GM10248 (cell line): ENCODE measurements at regions not wholly inside any gene's neighbourhood (a gene's known extent, or its start where the extent isn't known, plus 50 kb on each side); places are given as distances from the start of the nearest gene placed in this dataset.

ENCODE experiments used
- CTCF ChIA-PET: fragments of 300-600 bp; sonication (Branson Sonifier 250); formaldehyde crosslinking; extraction: SDS; loops from one replicate; lab custom pipeline; 2021; ENCODE audit warnings: antibody characterized with exemption; lab: Yijun Ruan, JAX
- POLR2A ChIA-PET: fragments of 350-650 bp; sonication (Branson Sonifier 250); formaldehyde crosslinking; extraction: SDS; loops from one replicate; lab custom pipeline; 2020; ENCODE audit warnings: antibody characterized with exemption; lab: Yijun Ruan, JAX
- DNase-seq: peaks from one replicate; pipeline ENCODE4 v3.0.0; 2012; ENCODE audit errors: extremely low spot score
- CTCF ChIP-seq: IDR thresholded peaks from 2 replicates; pipeline ENCODE4 v1.5.1; 2012; ENCODE audit warnings: mild to moderate bottlenecking, low read depth; ENCODE audit errors: extremely low read depth, missing control alignments, control extremely low read depth

GRCh38 chr3:159187232-159187631 is 385.4 kb downstream of the MFSD1 start:
- no peak for DNase-seq
- CTCF ChIA-PET: interaction anchor here (1.1 to 1.4 kb wide), 3 partner anchors 11 to 20 kb away, joined by 3 read pairs; no protein-coding TSS in a partner anchor
- no peak for TF ChIP-seq CTCF
- POLR2A ChIA-PET: no interaction called here

- ChIA-PET POLR2A (no interaction called here), CTCF (interaction anchor here (1.1 to 1.4 kb wide), 3 partner anchors 12 to 20 kb away, joined by 3 read pairs; no protein-coding TSS in a partner anchor)
- TF ChIP-seq CTCF: no peak
- DNase-seq: no peak
These were observed 385.9 kb downstream of the MFSD1 start for GRCh38 chr3:159187706-159188105.

GRCh38 chr3:159189994-159190669 is 388.3 kb downstream of the MFSD1 start:
- DNase-seq: no peak
- POLR2A ChIA-PET: no interaction called here
- CTCF ChIA-PET: no interaction called here
- no peak for TF ChIP-seq CTCF

- POLR2A ChIA-PET: no interaction called here
- CTCF ChIA-PET: no interaction called here
- TF ChIP-seq CTCF: no peak
- DNase-seq: no peak
These were observed 389.6 kb downstream of the MFSD1 start for GRCh38 chr3:159191447-159191846.

- ChIA-PET CTCF (interaction anchor here (0.9 to 1.6 kb wide), 3 partner anchors 11 to 65 kb away, joined by 3 read pairs; no protein-coding TSS in a partner anchor), POLR2A (no interaction called here)
- TF ChIP-seq CTCF: no peak
- no peak for DNase-seq
These were observed 394.5 kb downstream of the MFSD1 start for GRCh38 chr3:159196359-159196758.

- CTCF ChIA-PET: interaction anchor here (1.4 kb wide), 1 partner anchor 9 kb away, joined by 3 read pairs; no protein-coding TSS in a partner anchor
- POLR2A ChIA-PET: no interaction called here
- no peak for TF ChIP-seq CTCF
- DNase-seq: no peak
These were observed 398.3 kb downstream of the MFSD1 start for GRCh38 chr3:159200176-159200575.
